ENCODE measurements at regions not wholly inside any gene's neighbourhood (a gene's known extent, or its start where the extent isn't known, plus 50 kb on each side); places are given as distances from the start of the nearest gene placed in this dataset.

- Histone ChIP-seq H3K4me1 (ENCODE audit: insufficient read depth, low read length) (peaks cover 6% of the 10 kb centered on the region; the same call in 1 of the 2 replicates), H3K9ac (ENCODE audit: low read depth, low read length) (no peak overlapping the region), H3K36me3 (ENCODE audit: insufficient read depth, low read depth, low read length) (no peaks in the 10 kb centered on the region), H3K27ac (ENCODE audit: low read length) (no peak overlapping the region), H3K4me3 (ENCODE audit: low read length) (no peak overlapping the region), H3K9me3 (ENCODE audit: insufficient read depth, low read depth, low read length) (no peaks in the 10 kb centered on the region), H3K27me3 (ENCODE audit: insufficient read depth, low read length) (no peaks in the 10 kb centered on the region)
Measured at GRCh38 chr18:78297048-78297447, 682.6 kb upstream of the SALL3 start.

- H3K9me3 ChIP-seq (ENCODE audit: insufficient read depth, low read depth, low read length) = no peaks in the 10 kb centered on the region
- H3K9ac ChIP-seq (ENCODE audit: low read depth, low read length) = no peak overlapping the region
- H3K36me3 ChIP-seq (ENCODE audit: insufficient read depth, low read depth, low read length) = no peaks in the 10 kb centered on the region
- no peaks in the 10 kb centered on the region for H3K27me3 ChIP-seq (ENCODE audit: insufficient read depth, low read length)
- H3K4me3 ChIP-seq (ENCODE audit: low read length) = no peak overlapping the region
- peaks cover 6% of the 10 kb centered on the region; the same call in 1 of the 2 replicates for H3K4me1 ChIP-seq (ENCODE audit: insufficient read depth, low read length)
- H3K27ac ChIP-seq (ENCODE audit: low read length) = no peak overlapping the region
Measured at GRCh38 chr18:78303519-78304191, 676.0 kb upstream of the SALL3 start.

GRCh38 chr18:78304192-78305164 lies 675.1 kb upstream of the SALL3 start:
- Histone ChIP-seq H3K4me3 (ENCODE audit: low read length) (no peak overlapping the region), H3K27ac (ENCODE audit: low read length) (no peak overlapping the region), H3K36me3 (ENCODE audit: insufficient read depth, low read depth, low read length) (no peaks in the 10 kb centered on the region), H3K9ac (ENCODE audit: low read depth, low read length) (no peak overlapping the region), H3K27me3 (ENCODE audit: insufficient read depth, low read length) (no peaks in the 10 kb centered on the region), H3K9me3 (ENCODE audit: insufficient read depth, low read depth, low read length) (no peaks in the 10 kb centered on the region), H3K4me1 (ENCODE audit: insufficient read depth, low read length) (peaks cover 6% of the 10 kb centered on the region; the same call in 1 of the 2 replicates)

- Histone ChIP-seq H3K4me1 (ENCODE audit: insufficient read depth, low read length) (peaks cover 6% of the 10 kb centered on the region; the same call in 1 of the 2 replicates), H3K4me3 (ENCODE audit: low read length) (no peak overlapping the region), H3K36me3 (ENCODE audit: insufficient read depth, low read depth, low read length) (no peaks in the 10 kb centered on the region), H3K27ac (ENCODE audit: low read length) (no peak overlapping the region), H3K9ac (ENCODE audit: low read depth, low read length) (no peak overlapping the region), H3K27me3 (ENCODE audit: insufficient read depth, low read length) (no peaks in the 10 kb centered on the region), H3K9me3 (ENCODE audit: insufficient read depth, low read depth, low read length) (no peaks in the 10 kb centered on the region)
Measured at GRCh38 chr18:78305789-78306188, 673.8 kb upstream of the SALL3 start.

GRCh38 chr18:78309307-78309706 lies 670.3 kb upstream of the SALL3 start:
- Histone ChIP-seq H3K4me1 (ENCODE audit: insufficient read depth, low read length) (no peaks in the 10 kb centered on the region), H3K27me3 (ENCODE audit: insufficient read depth, low read length) (no peaks in the 10 kb centered on the region), H3K9ac (ENCODE audit: low read depth, low read length) (no peak overlapping the region), H3K36me3 (ENCODE audit: insufficient read depth, low read depth, low read length) (no peaks in the 10 kb centered on the region), H3K9me3 (ENCODE audit: insufficient read depth, low read depth, low read length) (no peaks in the 10 kb centered on the region), H3K4me3 (ENCODE audit: low read length) (no peak overlapping the region), H3K27ac (ENCODE audit: low read length) (no peak overlapping the region)

- H3K4me1 ChIP-seq (ENCODE audit: insufficient read depth, low read length) = no peaks in the 10 kb centered on the region
Measured at GRCh38 chr18:78309924-78310323, 669.7 kb upstream of the SALL3 start.

GRCh38 chr18:78319264-78319663 lies 660.4 kb upstream of the SALL3 start:
- H3K9me3 ChIP-seq (ENCODE audit: insufficient read depth, low read depth, low read length) = no peaks in the 10 kb centered on the region
- H3K27me3 ChIP-seq (ENCODE audit: insufficient read depth, low read length) = no peaks in the 10 kb centered on the region; the same call in 1 of the 2 replicates
- no peak overlapping the region for H3K4me3 ChIP-seq (ENCODE audit: low read length)
- H3K9ac ChIP-seq (ENCODE audit: low read depth, low read length) = no peak overlapping the region
- H3K36me3 ChIP-seq (ENCODE audit: insufficient read depth, low read depth, low read length) = no peaks in the 10 kb centered on the region
- H3K4me1 ChIP-seq (ENCODE audit: insufficient read depth, low read length) = no peaks in the 10 kb centered on the region
- H3K27ac ChIP-seq (ENCODE audit: low read length) = no peak overlapping the region

More at GRCh38 chr18:78309924-78310323, 669.7 kb upstream of the SALL3 start:
- H3K27ac ChIP-seq (ENCODE audit: low read length) = no peak overlapping the region
- no peak overlapping the region for H3K9ac ChIP-seq (ENCODE audit: low read depth, low read length)
- H3K36me3 ChIP-seq (ENCODE audit: insufficient read depth, low read depth, low read length) = no peaks in the 10 kb centered on the region
- H3K9me3 ChIP-seq (ENCODE audit: insufficient read depth, low read depth, low read length) = no peaks in the 10 kb centered on the region
- no peaks in the 10 kb centered on the region for H3K27me3 ChIP-seq (ENCODE audit: insufficient read depth, low read length)
- no peak overlapping the region for H3K4me3 ChIP-seq (ENCODE audit: low read length)

GRCh38 chr18:78319961-78320360 lies 659.7 kb upstream of the SALL3 start:
- Histone ChIP-seq H3K9ac (ENCODE audit: low read depth, low read length) (no peak overlapping the region), H3K4me3 (ENCODE audit: low read length) (no peak overlapping the region), H3K4me1 (ENCODE audit: insufficient read depth, low read length) (no peaks in the 10 kb centered on the region), H3K9me3 (ENCODE audit: insufficient read depth, low read depth, low read length) (no peaks in the 10 kb centered on the region), H3K27ac (ENCODE audit: low read length) (no peak overlapping the region), H3K27me3 (ENCODE audit: insufficient read depth, low read length) (no peaks in the 10 kb centered on the region; the same call in 1 of the 2 replicates), H3K36me3 (ENCODE audit: insufficient read depth, low read depth, low read length) (no peaks in the 10 kb centered on the region)

GRCh38 chr18:78321402-78321801 lies 658.2 kb upstream of the SALL3 start:
- Histone ChIP-seq H3K36me3 (ENCODE audit: insufficient read depth, low read depth, low read length) (no peaks in the 10 kb centered on the region), H3K9me3 (ENCODE audit: insufficient read depth, low read depth, low read length) (no peaks in the 10 kb centered on the region), H3K27ac (ENCODE audit: low read length) (no peak overlapping the region), H3K4me3 (ENCODE audit: low read length) (no peak overlapping the region), H3K9ac (ENCODE audit: low read depth, low read length) (no peak overlapping the region), H3K27me3 (ENCODE audit: insufficient read depth, low read length) (no peaks in the 10 kb centered on the region; the same call in 1 of the 2 replicates), H3K4me1 (ENCODE audit: insufficient read depth, low read length) (no peaks in the 10 kb centered on the region)

GRCh38 chr18:78323453-78324197 lies 656.0 kb upstream of the SALL3 start:
- H3K4me3 ChIP-seq (ENCODE audit: low read length) = no peak overlapping the region
- H3K9ac ChIP-seq (ENCODE audit: low read depth, low read length) = no peak overlapping the region
- H3K27ac ChIP-seq (ENCODE audit: low read length) = no peak overlapping the region
- no peaks in the 10 kb centered on the region for H3K4me1 ChIP-seq (ENCODE audit: insufficient read depth, low read length)
- no peaks in the 10 kb centered on the region for H3K27me3 ChIP-seq (ENCODE audit: insufficient read depth, low read length)
- no peaks in the 10 kb centered on the region for H3K36me3 ChIP-seq (ENCODE audit: insufficient read depth, low read depth, low read length)
- no peaks in the 10 kb centered on the region for H3K9me3 ChIP-seq (ENCODE audit: insufficient read depth, low read depth, low read length)

- Histone ChIP-seq H3K4me1 (ENCODE audit: insufficient read depth, low read length) (no peaks in the 10 kb centered on the region), H3K36me3 (ENCODE audit: insufficient read depth, low read depth, low read length) (no peaks in the 10 kb centered on the region), H3K27ac (ENCODE audit: low read length) (no peak overlapping the region), H3K9ac (ENCODE audit: low read depth, low read length) (no peak overlapping the region), H3K9me3 (ENCODE audit: insufficient read depth, low read depth, low read length) (no peaks in the 10 kb centered on the region), H3K27me3 (ENCODE audit: insufficient read depth, low read length) (no peaks in the 10 kb centered on the region), H3K4me3 (ENCODE audit: low read length) (no peak overlapping the region)
Measured at GRCh38 chr18:78327643-78328042, 652.0 kb upstream of the SALL3 start.
